WTC11 (cell line): ENCODE measurements at regions not wholly inside any gene's neighbourhood (a gene's known extent, or its start where the extent isn't known, plus 50 kb on each side); places are given as distances from the start of the nearest gene placed in this dataset.

Source experiments
- ATAC-seq: fragments of 200-7000 bp; cut with Tn5 transposase; 2 replicates; pipeline ENCODE4 v1.10.0; 2021; ENCODE audit warnings: mild to moderate bottlenecking, moderate library complexity
- CTCF ChIA-PET: fragments of 300-600 bp; sonication (Branson Sonifier 250); formaldehyde crosslinking; loops from one replicate; lab custom pipeline; 2021; ENCODE audit warnings: antibody characterized with exemption; lab: Charles Lee
- POLR2A ChIA-PET: fragments of 350-600 bp; sonication (Branson Sonifier 250); formaldehyde crosslinking; loops from one replicate; lab custom pipeline; 2021; ENCODE audit warnings: antibody characterized with exemption; lab: Charles Lee
- DNase-seq: peaks from one replicate; pipeline ENCODE4 v3.0.0; 2021; ENCODE audit warnings: low spot score
- H3K27ac Mint-ChIP-seq: 2 replicates; pipeline ENCODE4 v1.8.0; 2021; ENCODE audit warnings: mixed read lengths
- H3K27me3 Mint-ChIP-seq: 2 replicates; pipeline ENCODE4 v1.8.0; 2021; ENCODE audit warnings: low read depth, mild to moderate bottlenecking, moderate library complexity, mixed read lengths
- H3K36me3 Mint-ChIP-seq: 2 replicates; pipeline ENCODE4 v1.8.0; 2021; ENCODE audit warnings: mixed read lengths
- H3K4me1 Mint-ChIP-seq: 2 replicates; pipeline ENCODE4 v1.8.0; 2022; ENCODE audit warnings: mixed read lengths
- H3K4me3 Mint-ChIP-seq: 2 replicates; pipeline ENCODE4 v1.8.0; 2021; ENCODE audit warnings: mild to moderate bottlenecking, moderate library complexity, mixed read lengths
- H3K9me3 Mint-ChIP-seq: 2 replicates; pipeline ENCODE4 v1.8.0; 2021; ENCODE audit warnings: mixed read lengths
- ATF6 ChIP-seq: sonication (generic); formaldehyde crosslinking; IDR thresholded peaks from 2 replicates; pipeline ENCODE4 v1.8.1; 2023; ENCODE audit warnings: mild to moderate bottlenecking, missing genetic modification reagents
- E2F5 ChIP-seq: sonication (generic); formaldehyde crosslinking; IDR thresholded peaks from 2 replicates; pipeline ENCODE4 v1.8.1; 2022; ENCODE audit warnings: mild to moderate bottlenecking, moderate library complexity, missing genetic modification reagents
- HMGA2 ChIP-seq: fragments of 250-450 bp; sonication (Bioruptor Pico); IDR thresholded peaks from 2 replicates; pipeline ENCODE4 v1.4.0; 2021; ENCODE audit warnings: mild to moderate bottlenecking, moderate library complexity
- HMGXB4 ChIP-seq: sonication (generic); formaldehyde crosslinking; IDR thresholded peaks from 2 replicates; pipeline ENCODE4 v1.8.1; 2023; ENCODE audit warnings: mild to moderate bottlenecking, moderate library complexity, missing genetic modification reagents
- MYBL2 ChIP-seq: sonication (generic); formaldehyde crosslinking; IDR thresholded peaks from 2 replicates; pipeline ENCODE4 v1.8.1; 2023; ENCODE audit warnings: mild to moderate bottlenecking, moderate library complexity, missing genetic modification reagents
- PREB ChIP-seq: sonication (generic); formaldehyde crosslinking; IDR thresholded peaks from 2 replicates; pipeline ENCODE4 v1.8.1; 2022; ENCODE audit warnings: mild to moderate bottlenecking, missing genetic modification reagents, moderate library complexity, borderline replicate concordance
- SMAD3 ChIP-seq: sonication (generic); formaldehyde crosslinking; IDR thresholded peaks from 2 replicates; pipeline ENCODE4 v1.8.0; 2022; ENCODE audit warnings: missing genetic modification reagents, mild to moderate bottlenecking, borderline replicate concordance
- TCF7 ChIP-seq: sonication (generic); formaldehyde crosslinking; IDR thresholded peaks from 2 replicates; pipeline ENCODE4 v1.8.0; 2022; ENCODE audit warnings: mild to moderate bottlenecking, low read depth, missing genetic modification reagents, moderate library complexity
- ZNF219 ChIP-seq: sonication (generic); formaldehyde crosslinking; IDR thresholded peaks from 2 replicates; pipeline ENCODE4 v1.8.0; 2023; ENCODE audit warnings: missing genetic modification reagents, mild to moderate bottlenecking, borderline replicate concordance
- ZNF263 ChIP-seq: sonication (generic); formaldehyde crosslinking; IDR thresholded peaks from 2 replicates; pipeline ENCODE4 v1.8.1; 2022; ENCODE audit warnings: low read depth, mild to moderate bottlenecking, moderate library complexity, missing genetic modification reagents
- ZNF317 ChIP-seq: sonication (generic); formaldehyde crosslinking; IDR thresholded peaks from 2 replicates; pipeline ENCODE4 v1.8.1; 2023; ENCODE audit warnings: low read depth, mild to moderate bottlenecking, moderate library complexity, missing genetic modification reagents, borderline replicate concordance
- ZNF532 ChIP-seq: fragments of 250-450 bp; sonication (Bioruptor Pico); IDR thresholded peaks from 2 replicates; pipeline ENCODE4 v1.9.0; 2021; ENCODE audit warnings: mild to moderate bottlenecking, borderline replicate concordance
- ZNF671 ChIP-seq: fragments of 250-450 bp; sonication (Bioruptor Pico); IDR thresholded peaks from 2 replicates; pipeline ENCODE4 v1.8.0; 2021; ENCODE audit warnings: mild to moderate bottlenecking
- TF ChIP-seq, protein P1 (sequence below): fragments of 250-450 bp; sonication (Bioruptor Pico); IDR thresholded peaks from 2 replicates; pipeline ENCODE4 v1.9.0; 2021; ENCODE audit warnings: mild to moderate bottlenecking
- TF ChIP-seq, protein P2 (sequence below): sonication (generic); formaldehyde crosslinking; IDR thresholded peaks from 2 replicates; pipeline ENCODE4 v1.8.1; 2023; ENCODE audit warnings: mild to moderate bottlenecking, missing genetic modification reagents, moderate library complexity
- TF ChIP-seq, protein P3 (sequence below): sonication (generic); formaldehyde crosslinking; IDR thresholded peaks from 2 replicates; pipeline ENCODE4 v1.8.0; 2023; ENCODE audit warnings: missing genetic modification reagents, mild to moderate bottlenecking, borderline replicate concordance

GRCh38 chr6:7671581-7671980 is 54.3 kb upstream of the BMP6 start (continued):
- TF ChIP-seq ATF6 (CRISPR knock-in tag) (no peak), MYBL2 (no peak), HMGXB4 (no peak)

- H3K27me3 Mint-ChIP-seq: peaks cover 3% of the 10 kb centered on the region
- H3K27ac Mint-ChIP-seq: no peak overlapping the region; the same call in 1 of the 2 replicates
- H3K9me3 Mint-ChIP-seq: no peaks in the 10 kb centered on the region
- CTCF ChIA-PET: interaction anchor here (0.7 to 3.4 kb wide), 14 partner anchors 11 to 408 kb away, joined by 3 to 17 read pairs (median 5); partner anchors contain the start of gene BMP6
- ATAC-seq (peak; percentile 7; the same call in 1 of the 2 replicates), DNase-seq (no peak)
- no peaks in the 10 kb centered on the region for H3K36me3 Mint-ChIP-seq
- POLR2A ChIA-PET: no interaction called here
- H3K4me1 Mint-ChIP-seq: peaks cover 13% of the 10 kb centered on the region
- H3K4me3 Mint-ChIP-seq: peak overlapping the region; percentile 59
- TF ChIP-seq TCF7 (CRISPR knock-in tag) (no peak), ZNF671 (CRISPR knock-in tag) (no peak), ZNF219 (CRISPR knock-in tag) (no peak), PREB (CRISPR knock-in tag) (no peak), SMAD3 (CRISPR knock-in tag) (no peak), ZNF317 (CRISPR knock-in tag) (no peak), ZNF532 (no peak), E2F5 (CRISPR knock-in tag) (no peak), HMGA2 (CRISPR knock-in tag) (no peak), ZNF263 (CRISPR knock-in tag) (no peak)
- TF ChIP-seq, protein P1, sequence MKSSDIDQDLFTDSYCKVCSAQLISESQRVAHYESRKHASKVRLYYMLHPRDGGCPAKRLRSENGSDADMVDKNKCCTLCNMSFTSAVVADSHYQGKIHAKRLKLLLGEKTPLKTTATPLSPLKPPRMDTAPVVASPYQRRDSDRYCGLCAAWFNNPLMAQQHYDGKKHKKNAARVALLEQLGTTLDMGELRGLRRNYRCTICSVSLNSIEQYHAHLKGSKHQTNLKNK (CRISPR knock-in tag): no peak
- TF ChIP-seq, protein P2, sequence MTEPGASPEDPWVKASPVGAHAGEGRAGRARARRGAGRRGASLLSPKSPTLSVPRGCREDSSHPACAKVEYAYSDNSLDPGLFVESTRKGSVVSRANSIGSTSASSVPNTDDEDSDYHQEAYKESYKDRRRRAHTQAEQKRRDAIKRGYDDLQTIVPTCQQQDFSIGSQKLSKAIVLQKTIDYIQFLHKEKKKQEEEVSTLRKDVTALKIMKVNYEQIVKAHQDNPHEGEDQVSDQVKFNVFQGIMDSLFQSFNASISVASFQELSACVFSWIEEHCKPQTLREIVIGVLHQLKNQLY: no peak
- TF ChIP-seq, protein P3, sequence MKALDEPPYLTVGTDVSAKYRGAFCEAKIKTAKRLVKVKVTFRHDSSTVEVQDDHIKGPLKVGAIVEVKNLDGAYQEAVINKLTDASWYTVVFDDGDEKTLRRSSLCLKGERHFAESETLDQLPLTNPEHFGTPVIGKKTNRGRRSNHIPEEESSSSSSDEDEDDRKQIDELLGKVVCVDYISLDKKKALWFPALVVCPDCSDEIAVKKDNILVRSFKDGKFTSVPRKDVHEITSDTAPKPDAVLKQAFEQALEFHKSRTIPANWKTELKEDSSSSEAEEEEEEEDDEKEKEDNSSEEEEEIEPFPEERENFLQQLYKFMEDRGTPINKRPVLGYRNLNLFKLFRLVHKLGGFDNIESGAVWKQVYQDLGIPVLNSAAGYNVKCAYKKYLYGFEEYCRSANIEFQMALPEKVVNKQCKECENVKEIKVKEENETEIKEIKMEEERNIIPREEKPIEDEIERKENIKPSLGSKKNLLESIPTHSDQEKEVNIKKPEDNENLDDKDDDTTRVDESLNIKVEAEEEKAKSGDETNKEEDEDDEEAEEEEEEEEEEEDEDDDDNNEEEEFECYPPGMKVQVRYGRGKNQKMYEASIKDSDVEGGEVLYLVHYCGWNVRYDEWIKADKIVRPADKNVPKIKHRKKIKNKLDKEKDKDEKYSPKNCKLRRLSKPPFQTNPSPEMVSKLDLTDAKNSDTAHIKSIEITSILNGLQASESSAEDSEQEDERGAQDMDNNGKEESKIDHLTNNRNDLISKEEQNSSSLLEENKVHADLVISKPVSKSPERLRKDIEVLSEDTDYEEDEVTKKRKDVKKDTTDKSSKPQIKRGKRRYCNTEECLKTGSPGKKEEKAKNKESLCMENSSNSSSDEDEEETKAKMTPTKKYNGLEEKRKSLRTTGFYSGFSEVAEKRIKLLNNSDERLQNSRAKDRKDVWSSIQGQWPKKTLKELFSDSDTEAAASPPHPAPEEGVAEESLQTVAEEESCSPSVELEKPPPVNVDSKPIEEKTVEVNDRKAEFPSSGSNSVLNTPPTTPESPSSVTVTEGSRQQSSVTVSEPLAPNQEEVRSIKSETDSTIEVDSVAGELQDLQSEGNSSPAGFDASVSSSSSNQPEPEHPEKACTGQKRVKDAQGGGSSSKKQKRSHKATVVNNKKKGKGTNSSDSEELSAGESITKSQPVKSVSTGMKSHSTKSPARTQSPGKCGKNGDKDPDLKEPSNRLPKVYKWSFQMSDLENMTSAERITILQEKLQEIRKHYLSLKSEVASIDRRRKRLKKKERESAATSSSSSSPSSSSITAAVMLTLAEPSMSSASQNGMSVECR (CRISPR knock-in tag): no peak
These were observed 53.5 kb upstream of the BMP6 start for GRCh38 chr6:7672066-7673062.
